HuH-7.5 (cell line): ENCODE measurements at regions not wholly inside any gene's neighbourhood (a gene's known extent, or its start where the extent isn't known, plus 50 kb on each side); places are given as distances from the start of the nearest gene placed in this dataset.
"Not testable (repeated sequence)": the region's sequence is repeated elsewhere in the genome, so short reads cannot be mapped to it uniquely, and the experiment has no call there.

Experiments
- DNase-seq: peaks from one replicate; pipeline ENCODE4 v3.0.0; 2011; ENCODE audit warnings: low spot score

DNA sequence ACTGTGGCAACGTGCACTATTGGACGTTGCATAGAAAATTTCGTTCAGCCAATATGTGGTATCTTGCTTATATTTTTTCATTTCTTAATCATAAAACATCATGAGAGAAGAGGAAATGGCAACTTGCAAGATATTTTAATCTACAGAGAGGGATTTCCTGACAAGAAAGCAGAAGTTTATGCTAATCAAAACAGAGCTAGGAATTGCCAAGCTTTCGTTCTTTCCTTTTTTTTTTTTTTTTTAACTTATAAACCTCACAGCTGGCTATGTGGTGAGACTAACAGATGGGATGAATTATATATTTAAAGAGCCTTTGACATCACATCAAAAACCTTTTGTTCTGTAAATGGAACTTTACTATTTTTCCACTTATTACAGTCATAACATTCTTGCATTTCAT lies 1136.9 kb upstream of the TMEFF2 start:
- DNase-seq: no peak

DNA sequence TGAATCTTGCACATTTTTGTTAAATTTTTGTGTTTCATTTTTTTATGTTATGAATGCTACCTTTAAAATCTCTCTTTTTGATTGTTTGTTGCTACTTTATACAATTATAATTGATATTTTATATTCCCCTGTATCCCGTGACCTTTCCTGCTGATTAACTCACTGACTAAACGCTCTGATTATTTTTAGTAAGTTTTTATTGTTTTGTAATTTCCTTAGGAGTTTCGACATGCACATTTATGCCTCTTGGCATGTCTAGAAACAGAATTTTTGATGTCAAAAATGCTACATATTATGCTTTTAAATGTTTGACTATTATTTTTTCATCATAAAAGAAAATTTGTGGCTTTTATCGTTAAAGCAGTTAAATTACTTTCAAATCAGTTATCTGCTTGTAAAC lies 1131.6 kb upstream of the TMEFF2 start:
- no peak for DNase-seq

DNA sequence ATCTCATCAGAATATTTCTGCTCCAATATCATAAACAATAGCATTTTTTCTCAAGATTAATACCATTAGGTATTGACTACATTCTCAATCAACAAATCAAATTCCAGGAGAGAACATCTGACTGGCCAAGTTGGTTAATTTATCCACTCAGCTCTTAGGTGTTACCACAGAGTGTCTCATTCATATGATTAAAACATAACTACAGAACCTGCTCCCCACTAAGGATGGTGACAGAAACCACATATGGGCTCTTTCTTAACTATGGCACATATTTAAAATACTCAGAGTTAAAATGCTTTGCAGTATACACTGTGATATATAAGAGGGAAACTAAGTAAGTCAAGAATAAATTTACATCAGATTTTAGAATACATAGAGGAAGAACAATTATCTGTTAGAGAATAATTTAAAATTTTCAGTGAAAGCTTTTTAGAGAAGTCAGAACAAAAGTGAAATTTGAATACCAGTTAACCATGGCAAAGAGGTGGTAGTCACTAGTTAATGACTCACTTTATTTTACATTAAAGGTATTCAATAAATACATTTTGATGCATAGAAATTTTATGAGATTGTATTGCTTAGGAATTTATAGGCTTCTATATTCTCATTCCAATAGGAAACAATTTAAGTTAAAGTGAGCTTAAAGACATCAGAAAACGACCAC lies 1120.8 kb upstream of the TMEFF2 start:
- no peak for DNase-seq

GRCh38 chr2:193303464-193303863 lies 1108.7 kb upstream of the TMEFF2 start:
- DNase-seq: no peak

- no peak for DNase-seq
Measured at GRCh38 chr2:193294371-193294770, 1099.6 kb upstream of the TMEFF2 start.

DNA sequence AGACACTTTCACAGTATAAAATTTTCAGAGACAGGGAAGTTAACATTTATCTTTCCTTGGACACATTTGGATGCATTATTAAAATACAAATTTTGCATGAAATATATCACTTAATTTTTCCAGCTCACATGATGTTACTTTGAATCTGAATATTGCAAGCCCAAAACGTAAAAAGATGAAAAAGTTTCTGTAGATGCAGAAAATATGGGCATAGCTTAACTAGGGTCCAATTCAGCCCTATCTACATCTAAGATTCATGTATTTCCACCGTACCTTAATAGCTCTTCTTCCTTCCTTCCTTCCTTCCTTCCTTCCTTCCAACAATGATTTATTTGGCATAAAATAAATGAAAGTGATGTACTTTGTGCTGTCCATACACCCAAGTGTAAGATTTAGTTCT lies 1084.6 kb upstream of the TMEFF2 start:
- no peak for DNase-seq

- DNase-seq: no peak
Measured at GRCh38 chr2:193276988-193277387, 1082.3 kb upstream of the TMEFF2 start.

DNA sequence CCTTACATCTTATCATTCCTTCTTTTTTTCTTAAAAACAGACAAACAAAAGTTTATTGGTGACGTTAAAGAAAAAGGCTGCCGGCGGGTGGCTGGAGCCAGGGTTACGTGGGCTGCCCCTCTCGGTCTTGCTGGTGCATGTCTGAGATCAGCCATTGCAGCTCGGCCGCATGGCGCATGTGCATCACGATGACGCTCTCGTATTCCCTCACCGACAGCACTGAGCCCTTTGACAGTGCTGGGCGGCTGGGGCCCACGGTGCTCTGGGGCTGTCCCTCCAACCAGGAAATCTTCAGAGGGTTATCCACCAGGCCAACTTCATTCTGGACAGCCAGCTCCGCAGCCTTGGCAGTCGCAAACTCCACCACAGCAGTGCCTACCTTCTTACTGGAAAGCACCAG lies 1081.8 kb upstream of the TMEFF2 start:
- no peak for DNase-seq

DNA sequence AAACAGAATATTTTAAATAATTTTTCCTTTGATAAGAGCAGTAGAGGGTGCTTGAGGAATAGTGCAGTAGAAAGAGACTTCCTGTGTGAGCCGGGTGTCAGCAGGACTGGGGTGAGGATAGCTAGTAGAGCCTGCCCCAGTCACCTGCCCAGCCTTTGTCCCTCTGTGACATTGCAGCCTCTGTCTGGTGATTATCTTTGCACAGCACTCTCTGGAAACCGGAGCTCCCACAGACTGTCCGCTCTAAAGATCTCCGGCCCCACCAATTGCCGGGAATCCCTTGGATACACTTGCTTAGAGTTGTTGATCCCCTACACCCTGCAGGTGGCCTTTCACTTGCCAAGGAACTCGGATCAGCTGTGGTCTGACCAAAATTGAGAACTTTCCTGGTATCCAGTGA lies 1081.3 kb upstream of the TMEFF2 start:
- DNase-seq: no peak

- no peak for DNase-seq
Measured at GRCh38 chr2:193272011-193272410, 1077.3 kb upstream of the TMEFF2 start.

DNA sequence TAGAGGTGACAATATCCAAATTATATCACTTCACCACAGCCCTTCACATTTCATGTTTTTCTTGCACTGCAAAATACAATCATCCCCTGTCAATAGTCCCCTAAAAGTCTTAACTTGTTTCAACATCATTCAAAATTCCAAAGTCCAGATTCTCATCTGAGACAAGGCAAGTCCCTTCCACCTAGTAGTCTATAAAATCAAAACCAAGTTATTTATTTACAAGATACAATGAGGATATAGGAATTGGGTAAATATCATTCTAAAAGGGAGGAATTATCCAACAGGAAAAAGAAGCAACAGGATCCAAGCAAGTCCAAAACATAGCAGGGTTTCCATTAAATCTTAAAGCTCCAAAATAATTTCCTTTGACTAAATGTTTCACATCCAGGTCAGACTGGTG lies 1076.1 kb upstream of the TMEFF2 start:
- DNase-seq: no peak

DNA sequence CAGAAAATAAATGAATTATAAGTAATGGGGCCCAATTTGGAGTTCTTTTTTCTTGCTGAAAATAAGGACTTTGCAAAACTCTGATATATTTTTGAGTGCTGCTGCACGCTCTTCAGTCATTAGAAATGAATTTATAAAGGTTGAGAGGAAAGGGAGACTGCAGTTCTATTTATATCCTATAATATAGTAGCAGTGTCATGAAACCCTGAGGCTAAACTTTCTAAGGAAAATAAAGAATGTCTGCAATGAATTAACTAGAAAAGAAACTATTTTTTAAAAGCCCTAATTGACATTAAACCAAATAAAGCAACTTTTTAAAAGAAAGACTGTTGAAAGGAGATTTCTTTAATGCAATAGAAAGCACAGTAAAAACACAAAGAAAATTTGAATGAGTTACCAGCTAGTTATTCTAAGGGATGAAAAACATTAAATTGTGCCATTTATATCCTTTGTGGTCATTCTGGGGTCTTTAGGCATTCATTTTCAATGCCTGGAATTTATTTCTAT lies 1072.8 kb upstream of the TMEFF2 start:
- DNase-seq: no peak

- DNase-seq: no peak
Measured at GRCh38 chr2:193253014-193253530, 1058.3 kb upstream of the TMEFF2 start.

DNA sequence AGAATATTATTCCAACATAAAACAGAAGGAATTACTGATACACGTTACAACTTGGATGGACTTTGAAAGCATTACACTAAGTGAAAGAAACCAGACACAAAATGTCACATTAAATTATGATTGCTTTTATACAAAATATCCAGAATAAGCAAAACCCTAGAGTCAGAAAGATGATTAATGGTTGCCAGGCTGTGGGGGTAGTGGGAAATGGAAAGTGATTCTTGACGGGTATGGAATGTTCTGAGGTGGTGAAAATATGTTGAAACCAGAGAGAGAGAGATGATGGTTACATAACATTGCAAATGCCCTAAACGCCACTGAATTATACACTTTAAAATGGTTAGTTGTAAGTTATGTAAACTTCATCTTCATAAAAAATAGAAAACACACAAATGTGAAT lies 1057.2 kb upstream of the TMEFF2 start:
- no peak for DNase-seq

DNA sequence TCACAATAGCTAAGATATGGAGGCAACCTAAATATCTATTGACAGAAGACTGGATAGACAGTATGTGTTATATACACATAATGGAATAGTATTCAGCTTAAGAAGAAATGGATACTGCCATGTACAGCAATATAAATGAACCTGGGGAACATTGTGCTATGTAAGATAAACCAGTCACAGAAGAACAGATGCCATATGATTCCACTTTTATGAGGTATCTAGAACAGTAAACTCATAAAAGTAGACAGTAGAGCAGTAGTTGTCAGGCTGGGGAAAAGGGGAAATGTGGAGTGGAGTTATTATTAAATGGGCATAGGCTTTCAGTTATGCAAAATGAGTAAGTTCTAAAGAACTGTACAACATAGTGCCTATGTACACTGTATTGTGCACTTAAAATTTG lies 1055.7 kb upstream of the TMEFF2 start:
- DNase-seq: no peak

DNA sequence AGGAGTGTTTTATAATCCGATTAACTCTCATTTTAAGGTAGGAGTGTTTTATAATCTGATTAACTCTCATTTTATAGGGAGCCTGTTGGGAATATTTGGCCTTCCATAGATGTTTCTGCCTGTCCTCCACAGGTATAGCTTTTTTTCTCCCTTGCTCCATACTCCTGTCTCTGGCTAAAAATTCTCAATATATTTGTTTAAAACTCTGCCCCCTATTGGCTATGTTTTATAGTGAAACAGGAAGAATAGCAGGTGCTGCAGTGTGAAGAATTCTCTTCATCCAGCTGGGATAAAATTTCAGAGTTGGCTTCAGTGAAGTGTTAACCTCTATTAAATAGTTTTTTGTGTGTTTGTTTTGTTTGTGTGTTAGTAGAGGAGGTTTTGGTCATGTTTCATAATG lies 1046.0 kb upstream of the TMEFF2 start:
- DNase-seq: no peak

DNA sequence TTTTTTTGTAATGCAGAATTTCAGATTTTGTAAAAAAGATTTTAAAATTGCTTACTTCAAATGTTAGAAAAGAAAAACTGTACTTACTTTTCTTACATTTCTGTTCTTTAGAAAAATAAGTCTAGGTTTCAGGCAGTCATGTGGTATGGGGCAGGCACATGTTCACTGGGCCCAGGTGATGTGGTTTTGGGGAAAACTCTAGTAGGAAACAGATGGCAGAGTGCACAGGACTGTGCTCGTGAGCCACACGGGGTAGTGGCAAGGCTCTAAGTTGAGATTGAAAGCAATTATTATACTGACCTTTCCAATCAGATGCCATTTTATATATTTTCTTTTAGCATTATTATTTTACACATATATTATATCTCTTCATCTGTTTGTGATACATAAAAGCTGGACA lies 1036.9 kb upstream of the TMEFF2 start:
- no peak for DNase-seq

- DNase-seq: no peak
Measured at GRCh38 chr2:193228276-193228675, 1033.5 kb upstream of the TMEFF2 start.

GRCh38 chr2:193222454-193222853 lies 1027.7 kb upstream of the TMEFF2 start:
- no peak for DNase-seq

DNA sequence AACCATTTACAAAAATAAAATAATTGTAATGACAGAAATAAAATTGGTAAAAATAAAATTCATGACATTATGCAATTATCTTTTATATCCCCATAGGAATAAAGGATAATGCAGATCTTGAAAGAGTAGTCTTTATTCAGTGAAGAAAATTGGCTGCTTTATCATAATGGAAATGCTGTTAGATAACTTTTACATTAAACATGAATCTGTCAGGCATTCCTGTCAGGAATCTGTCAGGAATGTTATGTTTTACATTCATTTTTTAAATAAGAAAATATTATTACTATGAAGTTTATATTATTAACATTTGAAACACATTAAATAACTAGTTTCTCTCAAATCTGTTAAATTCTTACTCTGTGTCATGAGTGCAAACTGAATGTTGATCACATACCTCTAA lies 1024.7 kb upstream of the TMEFF2 start:
- DNase-seq: no peak

GRCh38 chr2:193201583-193201982 lies 1006.9 kb upstream of the TMEFF2 start:
- no peak for DNase-seq

DNA sequence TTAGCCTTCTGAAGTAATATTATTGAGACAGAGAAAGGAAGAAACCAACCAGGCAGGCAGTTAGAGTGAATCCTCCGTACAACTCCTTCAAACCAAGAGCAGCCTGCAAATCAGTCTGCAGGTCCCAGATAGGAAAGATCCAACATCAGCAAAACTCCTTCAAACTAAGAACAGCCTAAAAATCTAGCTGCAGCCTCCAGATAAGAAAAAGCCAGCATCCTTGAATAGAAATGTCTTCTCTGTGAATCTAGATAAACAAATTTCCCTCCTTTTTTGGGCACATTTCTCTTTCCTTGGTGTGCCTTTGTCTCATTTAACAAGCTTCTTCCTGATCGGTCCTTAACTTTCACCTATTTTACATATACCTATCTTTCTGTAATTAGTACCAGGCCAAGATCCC lies 1004.6 kb upstream of the TMEFF2 start:
- DNase-seq: no peak

- DNase-seq: no peak
Measured at GRCh38 chr2:193187816-193188215, 993.1 kb upstream of the TMEFF2 start.

DNA sequence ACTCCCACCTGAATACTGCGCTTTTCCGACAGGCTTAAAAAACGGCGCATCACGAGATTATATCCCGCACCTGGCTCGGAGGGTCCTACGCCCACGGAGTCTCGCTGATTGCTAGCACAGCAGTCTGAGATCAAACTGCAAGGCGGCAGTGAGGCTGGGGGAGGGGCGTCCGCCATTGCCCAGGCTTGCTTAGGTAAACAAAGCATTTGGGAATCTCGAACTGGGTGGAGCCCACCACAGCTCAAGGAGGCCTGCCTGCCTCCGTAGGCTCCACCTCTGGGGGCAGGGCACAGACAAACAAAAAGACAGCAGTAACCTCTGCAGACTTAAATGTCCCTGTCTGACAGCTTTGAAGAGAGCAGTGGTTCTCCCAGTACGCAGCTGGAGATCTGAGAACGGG lies 976.2 kb upstream of the TMEFF2 start:
- not testable (repeated sequence) for DNase-seq
